Endothelial cell of umbilical vein (primary cell): ENCODE measurements at regions not wholly inside any gene's neighbourhood (a gene's known extent, or its start where the extent isn't known, plus 50 kb on each side); places are given as distances from the start of the nearest gene placed in this dataset.

Source experiments
- BruUV-seq: library from RNA; stranded (reverse); fragments of 400-500 nt; replicated peaks from 2 replicates; lab custom pipeline; 2021; lab: Mats Ljungman, UMichigan
- CTCF ChIA-PET: fragments of 300-600, 350-600 bp; sonication (Branson Sonifier 250); formaldehyde crosslinking; loops from one replicate; lab custom pipeline; 2021; ENCODE audit warnings: antibody characterized with exemption, inconsistent platforms; lab: Charles Lee
- POLR2A ChIA-PET: fragments of 300-600, 350-600 bp; sonication (Branson Sonifier 250); formaldehyde crosslinking; loops from one replicate; lab custom pipeline; 2021; ENCODE audit warnings: antibody characterized with exemption, inconsistent platforms; lab: Charles Lee
- DNase-seq: peaks from one replicate; pipeline ENCODE4 v3.0.0-alpha.2; 2011; ENCODE audit warnings: low read depth, low spot score
- FAIRE-seq: peaks from 2 replicates; lab custom pipeline; 2011; peaks lifted over from hg19 to GRCh38; lab: Jason Lieb, UNC
- H2AFZ ChIP-seq: 2 replicates; pipeline ENCODE4 v1.6.0; 2012; ENCODE audit warnings: low read depth, low read length, control low read depth, inconsistent platforms
- H3K27ac ChIP-seq: 2 replicates; pipeline ENCODE4 v1.5.1; 2011; ENCODE audit warnings: low read depth, mild to moderate bottlenecking, control low read depth, low read length, moderate library complexity; ENCODE audit not compliant: insufficient read depth
- H3K27me3 ChIP-seq, 2 experiments: 2 replicates each; pipeline versions ENCODE4 v1.6.0 to v1.6.1; 2011; ENCODE audit warnings: low read length in 2 of 2, mixed read lengths in 1 of 2; ENCODE audit not compliant: control insufficient read depth in 2 of 2, insufficient read depth in 2 of 2
- H3K36me3 ChIP-seq, 2 experiments: 2 replicates in 1 of 2; 3 replicates in 1 of 2; pipeline ENCODE4 v1.5.1; 2011; ENCODE audit warnings: low read length in 2 of 2, mild to moderate bottlenecking in 1 of 2, moderate library complexity in 1 of 2; ENCODE audit not compliant: control insufficient read depth in 2 of 2, insufficient read depth in 2 of 2; ENCODE audit errors: extremely low read depth in 1 of 2
- H3K4me1 ChIP-seq: 3 replicates; pipeline ENCODE4 v1.5.1; 2011; ENCODE audit warnings: mild to moderate bottlenecking, low read length; ENCODE audit not compliant: control insufficient read depth, insufficient read depth; ENCODE audit errors: extremely low read depth
- H3K4me2 ChIP-seq: 2 replicates; pipeline ENCODE4 v1.6.1; 2011; ENCODE audit warnings: low read length, control low read depth, mixed read lengths; ENCODE audit not compliant: insufficient read depth
- H3K4me3 ChIP-seq, 3 experiments: fragments of 200-600 bp in 1 of 3; sonication (generic), shearing (Covaris generic) in 1 of 3; replicated peaks in 1 of 3; 2 replicates each; pipeline ENCODE4 v1.5.1; 2011 to 2016; ENCODE audit warnings: control low read depth in 3 of 3, low read length in 3 of 3, mild to moderate bottlenecking in 2 of 3, inconsistent platforms in 1 of 3, low read depth in 1 of 3, moderate library complexity in 1 of 3; ENCODE audit not compliant: insufficient read depth in 1 of 3
- H3K79me2 ChIP-seq: 2 replicates; pipeline ENCODE4 v1.6.0; 2012; ENCODE audit warnings: low read length, inconsistent platforms; ENCODE audit not compliant: control insufficient read depth, insufficient read depth
- H3K9ac ChIP-seq: replicated peaks from 2 replicates; pipeline ENCODE3; 2011; ENCODE audit warnings: low read length, control low read depth; ENCODE audit not compliant: insufficient read depth; ENCODE audit errors: extremely low read depth
- H3K9me1 ChIP-seq: replicated peaks from 3 replicates; pipeline ENCODE4 v1.6.0; 2011; ENCODE audit warnings: mild to moderate bottlenecking, low read length; ENCODE audit not compliant: control insufficient read depth, insufficient read depth; ENCODE audit errors: extremely low read depth
- H3K9me3 ChIP-seq: replicated peaks from 2 replicates; pipeline ENCODE4 v1.5.1; 2012; ENCODE audit warnings: low read length, inconsistent platforms; ENCODE audit not compliant: control insufficient read depth, insufficient read depth
- H4K20me1 ChIP-seq: replicated peaks from 2 replicates; pipeline ENCODE3; 2011; ENCODE audit warnings: mild to moderate bottlenecking, low read length; ENCODE audit not compliant: control insufficient read depth, insufficient read depth; ENCODE audit errors: extremely low read depth
- EZH2 ChIP-seq: IDR thresholded peaks from 2 replicates; pipeline ENCODE4 v1.6.1; 2012; ENCODE audit warnings: borderline replicate concordance, low read depth, mild to moderate bottlenecking, moderate library complexity, low read length, inconsistent platforms; ENCODE audit not compliant: severe bottlenecking
- GATA2 ChIP-seq: IDR thresholded peaks from 2 replicates; pipeline ENCODE4 v1.7.0; 2011; ENCODE audit warnings: low read depth, mild to moderate bottlenecking, moderate library complexity, mixed read lengths, low read length; ENCODE audit not compliant: insufficient read length, insufficient read depth
- MYC ChIP-seq: IDR thresholded peaks from one replicate; pipeline ENCODE4 v1.6.1; 2011; ENCODE audit warnings: mild to moderate bottlenecking, low read depth, low read length
- dilution Hi-C: fragments of 300-500 bp; cut with MboI; formaldehyde crosslinking; loops from one replicate; pipeline ENCODE4 v1.15.0; 2019; ENCODE audit warnings: low sequenced_read_pairs; ENCODE audit not compliant: extremely low pct_ligation_motif_present
- intact Hi-C: fragments of 100-400 bp; cut with micrococcal nuclease; formaldehyde crosslinking; loops from one replicate; pipeline ENCODE4 v1.10.0; 2022
- TF ChIP-seq, protein P1 (sequence below), 2 donors: IDR thresholded peaks; 1 replicate in 1 of 2; 2 replicates in 1 of 2; pipeline ENCODE4 v1.5.1; 2011; ENCODE audit warnings: low read length in 2 of 2, mild to moderate bottlenecking in 2 of 2, moderate library complexity in 2 of 2, control low read depth in 1 of 2, inconsistent platforms in 1 of 2, low read depth in 1 of 2; ENCODE audit not compliant: insufficient read depth in 1 of 2; ENCODE audit errors: extremely low read depth in 1 of 2
- TF ChIP-seq, protein P2 (sequence below): IDR thresholded peaks from 2 replicates; pipeline ENCODE4 v1.6.1; 2011; ENCODE audit not compliant: insufficient read depth, insufficient read length

DNA sequence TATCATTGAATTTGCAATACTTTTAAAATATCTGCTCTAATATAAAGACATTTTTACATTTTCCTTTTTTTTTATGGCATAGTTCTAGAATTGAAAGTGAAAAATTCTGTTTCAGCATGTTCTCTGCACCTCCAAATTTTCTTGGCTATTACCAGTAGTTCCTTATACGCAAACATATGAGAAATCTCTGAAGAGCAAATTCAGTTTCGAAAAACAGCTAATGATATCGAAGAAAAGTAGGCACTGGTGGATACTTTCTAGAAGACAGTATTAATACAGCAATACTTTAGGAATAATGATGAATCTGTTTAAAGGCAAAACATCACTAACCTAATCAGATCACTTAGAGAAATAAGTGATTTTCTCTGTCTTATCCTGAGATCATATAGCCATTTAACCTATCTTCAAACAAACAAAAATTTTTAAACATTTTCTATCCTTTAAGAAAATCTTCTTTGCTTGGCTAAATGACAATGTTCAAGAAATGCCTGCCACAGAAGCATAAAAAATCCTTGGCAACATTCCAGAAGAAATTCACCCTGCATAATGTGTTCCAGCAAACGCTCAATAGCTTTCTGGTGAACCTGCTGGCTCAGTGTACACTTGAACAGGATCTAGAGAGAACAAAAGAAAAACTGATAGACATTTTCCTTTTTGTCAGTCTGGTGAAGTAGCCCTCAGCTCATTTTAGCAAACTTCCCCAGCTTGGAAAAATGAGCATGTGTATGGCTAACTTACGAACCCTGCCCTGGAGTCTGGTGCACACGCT, 51.2 kb upstream of the KLF3 start:
- DNase-seq = peak; percentile 56
- CTCF ChIA-PET = interaction anchor here (0.7 to 0.9 kb wide), 2 partner anchors 47 to 62 kb away, joined by 3 read pairs; no protein-coding TSS in a partner anchor

More for the DNA sequence above, 51.2 kb upstream of the KLF3 start:
- H3K4me2 ChIP-seq = no peak overlapping the region
- H3K9me3 ChIP-seq = no peaks in the 10 kb centered on the region
- no peaks in the 10 kb centered on the region for H3K79me2 ChIP-seq
- BruUV-seq = no TSS peak
- H3K9ac ChIP-seq = no peak overlapping the region
- no peak overlapping the region for H3K4me3 ChIP-seq
- H3K9me1 ChIP-seq = no peaks in the 10 kb centered on the region
- dilution Hi-C loops (no loop called here), intact Hi-C loops (no loop called here)
- no peak overlapping the region for H2AFZ ChIP-seq
- peaks cover 0 to 3% of the 10 kb centered on the region in 2 experiments for H3K27me3 ChIP-seq
- TF ChIP-seq GATA2 = no peak
- TF ChIP-seq, protein P1, sequence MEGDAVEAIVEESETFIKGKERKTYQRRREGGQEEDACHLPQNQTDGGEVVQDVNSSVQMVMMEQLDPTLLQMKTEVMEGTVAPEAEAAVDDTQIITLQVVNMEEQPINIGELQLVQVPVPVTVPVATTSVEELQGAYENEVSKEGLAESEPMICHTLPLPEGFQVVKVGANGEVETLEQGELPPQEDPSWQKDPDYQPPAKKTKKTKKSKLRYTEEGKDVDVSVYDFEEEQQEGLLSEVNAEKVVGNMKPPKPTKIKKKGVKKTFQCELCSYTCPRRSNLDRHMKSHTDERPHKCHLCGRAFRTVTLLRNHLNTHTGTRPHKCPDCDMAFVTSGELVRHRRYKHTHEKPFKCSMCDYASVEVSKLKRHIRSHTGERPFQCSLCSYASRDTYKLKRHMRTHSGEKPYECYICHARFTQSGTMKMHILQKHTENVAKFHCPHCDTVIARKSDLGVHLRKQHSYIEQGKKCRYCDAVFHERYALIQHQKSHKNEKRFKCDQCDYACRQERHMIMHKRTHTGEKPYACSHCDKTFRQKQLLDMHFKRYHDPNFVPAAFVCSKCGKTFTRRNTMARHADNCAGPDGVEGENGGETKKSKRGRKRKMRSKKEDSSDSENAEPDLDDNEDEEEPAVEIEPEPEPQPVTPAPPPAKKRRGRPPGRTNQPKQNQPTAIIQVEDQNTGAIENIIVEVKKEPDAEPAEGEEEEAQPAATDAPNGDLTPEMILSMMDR (IDR thresholded peaks at IDR 0.05; ENCODE audit: extremely low read depth in 1 of 2, insufficient read depth in 1 of 2, low read depth in 1 of 2, low read length in 2 of 2) = no peak
- no peak for TF ChIP-seq EZH2
- no peak for TF ChIP-seq MYC
- TF ChIP-seq, protein P2, sequence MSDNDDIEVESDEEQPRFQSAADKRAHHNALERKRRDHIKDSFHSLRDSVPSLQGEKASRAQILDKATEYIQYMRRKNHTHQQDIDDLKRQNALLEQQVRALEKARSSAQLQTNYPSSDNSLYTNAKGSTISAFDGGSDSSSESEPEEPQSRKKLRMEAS = no peak
- POLR2A ChIA-PET = no interaction called here
- peak; percentile 12 for FAIRE-seq
- H3K36me3 ChIP-seq = no peaks in the 10 kb centered on the region
- H3K27ac ChIP-seq = no peak overlapping the region
- no peaks in the 10 kb centered on the region for H3K4me1 ChIP-seq
- H4K20me1 ChIP-seq = no peaks in the 10 kb centered on the region
